Fibroblast of the aortic adventitia (primary cell): ENCODE measurements at regions not wholly inside any gene's neighbourhood (a gene's known extent, or its start where the extent isn't known, plus 50 kb on each side); places are given as distances from the start of the nearest gene placed in this dataset.

Source experiments
- DNase-seq: peaks from one replicate; pipeline ENCODE4 v3.0.0-alpha.2; 2010; ENCODE audit warnings: low read depth
- H3K4me3 ChIP-seq: 2 replicates; pipeline ENCODE4 v1.5.1; 2011; ENCODE audit warnings: low read depth, mild to moderate bottlenecking, control low read depth, low read length, moderate library complexity
- CTCF ChIP-seq: IDR thresholded peaks from 2 replicates; pipeline ENCODE4 v1.5.1; 2011; ENCODE audit warnings: mild to moderate bottlenecking, low read length, control low read depth, inconsistent platforms; ENCODE audit not compliant: insufficient read depth

DNA sequence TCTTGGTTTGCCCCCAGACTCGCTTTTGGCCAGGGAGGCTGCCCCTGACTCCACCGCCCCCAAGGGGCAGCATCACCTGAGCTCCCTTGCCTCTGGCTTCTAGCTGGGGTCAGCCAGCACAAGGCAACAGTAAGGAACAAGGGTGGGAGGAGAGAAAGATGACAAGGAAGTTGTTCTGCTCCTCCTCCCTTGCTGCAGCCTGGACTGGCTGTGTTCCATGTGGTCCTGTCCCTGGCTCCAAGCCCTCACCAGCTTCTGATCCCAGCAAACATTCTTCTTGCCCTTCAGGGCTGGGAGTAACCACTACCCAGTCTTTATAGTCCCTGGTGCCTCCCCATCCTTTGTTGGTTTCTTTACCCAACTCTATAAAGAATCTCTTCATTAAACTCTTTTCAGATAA is 100.3 kb upstream of the SPIN1 start:
- TF ChIP-seq CTCF: no peak

DNA sequence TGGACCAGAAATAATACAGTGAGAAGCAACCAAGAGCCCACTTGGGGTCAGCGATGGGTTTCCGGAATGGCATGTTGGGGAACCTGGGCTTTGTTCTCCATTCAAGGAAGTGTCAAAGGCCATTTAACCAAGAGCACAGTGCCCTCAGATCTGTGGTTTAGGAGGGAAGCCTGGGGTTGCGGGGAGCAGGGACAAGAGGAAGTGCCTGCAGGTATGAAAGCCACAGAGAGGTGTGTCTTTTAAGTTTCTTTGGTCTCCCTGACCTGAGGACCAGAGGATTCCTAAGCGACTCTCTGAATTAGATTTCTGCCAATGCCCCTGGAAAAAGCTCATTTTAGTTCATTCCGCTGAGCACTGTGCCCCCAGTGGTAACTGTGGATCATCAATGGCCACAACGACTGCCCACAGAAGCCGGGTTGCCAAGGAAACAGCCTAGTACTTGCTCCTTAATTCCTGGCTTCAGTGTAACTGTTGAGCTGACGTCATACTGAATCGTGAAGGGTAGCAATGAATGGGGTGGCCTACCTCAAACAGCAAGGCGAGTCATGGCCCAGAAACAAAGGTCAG is 107.3 kb upstream of the SPIN1 start:
- no peak overlapping the region for H3K4me3 ChIP-seq
- DNase-seq: peak; percentile 19
- TF ChIP-seq CTCF: no peak

More for the DNA sequence above, 100.3 kb upstream of the SPIN1 start:
- no peak overlapping the region for H3K4me3 ChIP-seq
- DNase-seq: no peak

DNA sequence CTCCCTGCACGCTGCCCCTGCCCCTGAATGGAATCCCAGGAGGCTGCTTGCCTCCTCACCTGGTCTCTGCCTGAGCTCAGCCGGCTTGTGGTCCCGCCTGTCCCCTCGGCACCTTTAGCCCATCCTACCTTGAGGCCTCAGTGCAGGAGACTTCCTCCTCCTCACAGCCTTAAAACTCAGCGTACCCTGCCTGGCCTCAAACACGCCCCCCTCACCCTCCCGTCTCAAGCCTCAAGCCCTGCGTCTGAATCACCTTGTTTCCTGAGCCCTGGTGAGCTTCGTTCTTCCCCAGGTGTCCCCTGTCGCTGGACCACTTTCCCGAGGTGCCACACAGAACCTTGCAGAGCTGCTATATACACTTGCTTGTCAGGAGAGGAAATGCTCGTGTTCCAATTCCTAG is 110.2 kb upstream of the SPIN1 start:
- no peak for TF ChIP-seq CTCF
- DNase-seq: no peak

DNA sequence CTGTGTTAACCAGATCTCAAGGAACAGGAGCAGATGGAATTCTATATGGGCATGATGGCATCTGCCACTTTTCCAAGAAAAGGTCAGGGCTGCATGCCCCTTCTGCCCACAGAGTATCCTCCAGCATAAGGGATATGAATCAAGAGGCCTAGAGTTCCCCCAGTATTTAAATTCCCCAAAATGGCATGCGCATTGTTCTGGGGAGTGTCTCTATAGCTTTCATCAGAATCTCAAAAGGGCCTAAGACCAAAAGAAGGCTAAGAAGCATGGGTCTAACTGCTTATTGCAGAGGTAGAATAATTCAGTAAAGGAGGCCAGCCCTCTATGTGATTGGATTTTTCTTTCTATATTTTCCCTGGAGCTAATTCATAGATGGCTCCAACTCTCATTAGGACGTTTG is 114.2 kb upstream of the SPIN1 start:
- no peak overlapping the region for H3K4me3 ChIP-seq
- no peak for DNase-seq
- TF ChIP-seq CTCF: no peak

More for the DNA sequence above, 110.2 kb upstream of the SPIN1 start:
- no peak overlapping the region for H3K4me3 ChIP-seq

DNA sequence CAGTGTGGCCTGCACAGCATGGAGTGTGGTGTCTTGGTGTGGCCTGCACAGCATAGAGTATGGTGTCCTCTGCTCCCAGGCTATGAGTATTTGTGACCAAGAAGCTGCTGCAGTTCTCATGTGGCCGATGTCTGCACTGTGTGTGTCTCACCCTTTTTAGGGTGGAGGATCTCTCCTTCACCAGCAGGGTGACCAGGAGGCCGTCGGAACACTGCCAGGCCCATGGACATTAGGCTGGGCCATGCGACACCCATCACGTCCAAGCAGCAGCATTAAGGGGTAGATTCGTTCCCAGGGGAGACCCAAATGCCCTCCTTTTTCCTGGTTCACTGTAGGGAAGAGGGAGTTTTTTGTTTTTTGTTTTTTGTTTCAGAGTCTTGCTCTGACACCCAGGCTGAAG is 115.3 kb upstream of the SPIN1 start:
- no peak for DNase-seq
- no peak for TF ChIP-seq CTCF
- no peak overlapping the region for H3K4me3 ChIP-seq

DNA sequence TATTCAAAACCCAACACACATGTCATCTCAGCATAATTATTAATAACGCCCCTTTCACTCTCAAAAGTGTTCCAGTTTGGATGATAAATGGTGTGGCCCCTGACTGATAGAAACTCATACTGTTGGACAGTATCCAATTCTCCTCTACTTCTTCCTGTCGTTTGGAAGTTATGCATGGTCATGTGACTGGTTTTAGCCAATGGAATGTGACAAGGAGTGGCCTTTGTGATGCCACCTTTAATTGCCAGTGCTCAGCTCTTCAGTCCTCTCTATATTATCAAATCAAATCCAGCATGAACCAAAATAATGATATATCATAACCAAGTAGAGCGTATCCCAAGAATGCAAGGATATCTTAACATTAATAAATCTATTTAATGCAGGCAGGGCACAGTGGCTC is 117.8 kb upstream of the SPIN1 start:
- H3K4me3 ChIP-seq: no peak overlapping the region
- no peak for TF ChIP-seq CTCF
- DNase-seq: no peak

- peak; percentile 1 for DNase-seq
- no peak overlapping the region for H3K4me3 ChIP-seq
- TF ChIP-seq CTCF: no peak
Observed at GRCh38 chr9:88268886-88269285, 119.4 kb upstream of the SPIN1 start.
